Right lobe of liver (tissue), 6 donors: ENCODE measurements at regions not wholly inside any gene's neighbourhood (a gene's known extent, or its start where the extent isn't known, plus 50 kb on each side); places are given as distances from the start of the nearest gene placed in this dataset.

Experiments used
- ATAC-seq, 4 donors: fragments of 200-7000 bp; cut with Tn5 transposase; one replicate each; pipeline ENCODE4 v1.9.1; 2020; ENCODE audit warnings: mild to moderate bottlenecking in 4 of 4, moderate library complexity in 4 of 4
- DNase-seq, 3 donors: peaks; one replicate each; pipeline ENCODE4 v3.0.0-alpha.2; 2020
- H3K27ac ChIP-seq, 3 donors: fragments of 200-600 bp; one replicate each; pipeline ENCODE4 v1.8.0; 2022
- H3K27me3 ChIP-seq, 2 donors: fragments of 200-600 bp; one replicate each; pipeline ENCODE4 v1.8.0; 2022
- H3K36me3 ChIP-seq, 4 donors: fragments of 200-600 bp; sonication (generic) in 1 of 4; one replicate each; pipeline versions ENCODE4 v1.5.1 to v1.8.0; 2017 to 2022; ENCODE audit warnings: control low read depth in 1 of 4
- H3K4me1 ChIP-seq, 4 donors: fragments of 200-600 bp; sonication (generic) in 1 of 4; one replicate each; pipeline versions ENCODE4 v1.5.1 to v1.8.0; 2017 to 2022; ENCODE audit warnings: control low read depth in 1 of 4
- H3K4me3 ChIP-seq, 3 donors: fragments of 200-600 bp; one replicate each; pipeline ENCODE4 v1.8.0; 2022
- H3K9me3 ChIP-seq, 4 donors: fragments of 200-600 bp; sonication (generic) in 1 of 4; one replicate each; pipeline versions ENCODE4 v1.5.1 to v1.8.0; 2017 to 2022; ENCODE audit warnings: control low read depth in 1 of 4
- POLR2A ChIP-seq: fragments of 450-650 bp; IDR thresholded peaks from one replicate; pipeline ENCODE4 v1.6.1; 2017; ENCODE audit warnings: antibody characterized with exemption, mild to moderate bottlenecking
- WGBS: methylation state at CpG from one replicate; pipeline ENCODE4 v1.1.6; 2018; ENCODE audit warnings: low coverage, low lambda C conversion rate; ENCODE audit not compliant: insufficient coverage; ENCODE audit errors: missing lambda C conversion rate; 5-methylcytosine and 5-hydroxymethylcytosine counted together
- intact Hi-C, 2 donors: fragments of 100-400 bp; cut with DNase I; formaldehyde crosslinking; loops; one replicate each; pipeline versions ENCODE4 v1.11.2 to v1.14.1; 2022
- TF ChIP-seq, protein P1 (sequence below), 4 donors: fragments of 200-600 bp in 3 of 4; fragments of 450-650 bp in 1 of 4; IDR thresholded peaks; one replicate each; pipeline versions ENCODE4 v1.5.1 to v1.8.0; 2016 to 2022; ENCODE audit warnings: antibody characterized with exemption in 4 of 4, mild to moderate bottlenecking in 2 of 4
- donor health status: DM: no; HTN: yes; CAD: no.
- donor health status: DM: no; HTN: no; CAD: no.
- donor health status: DM: no; HTN: no; CAD: no.
- donor health status: DM: no; HTN: yes; CAD: no.
- donor health status: DM: no; HTN: yes; CAD: no.

DNA sequence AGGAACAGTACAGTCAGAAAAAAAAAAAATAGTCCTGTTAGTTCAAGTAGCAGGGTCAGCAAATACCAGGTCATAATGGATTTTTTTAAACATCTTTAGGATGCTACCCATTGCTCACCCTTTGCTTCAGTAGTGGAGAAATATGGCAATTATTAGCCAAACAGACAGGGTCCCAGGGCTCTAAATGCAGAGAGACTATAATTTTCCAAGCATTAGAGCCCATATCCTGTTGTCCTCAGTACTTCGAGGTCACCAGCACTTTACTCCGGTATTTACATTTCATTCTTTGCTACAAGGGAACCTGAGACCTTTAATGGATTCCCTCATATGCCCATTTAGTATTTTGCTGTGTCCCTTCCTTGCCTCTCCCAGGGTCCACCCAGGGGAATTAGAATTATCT is 1562.9 kb upstream of the TENM3 start:
- ATAC-seq: no peak
- intact Hi-C loops: no loop called here
- H3K27ac ChIP-seq: no peak overlapping the region
- no peaks in the 10 kb centered on the region for H3K27me3 ChIP-seq
- TF ChIP-seq, protein P1, sequence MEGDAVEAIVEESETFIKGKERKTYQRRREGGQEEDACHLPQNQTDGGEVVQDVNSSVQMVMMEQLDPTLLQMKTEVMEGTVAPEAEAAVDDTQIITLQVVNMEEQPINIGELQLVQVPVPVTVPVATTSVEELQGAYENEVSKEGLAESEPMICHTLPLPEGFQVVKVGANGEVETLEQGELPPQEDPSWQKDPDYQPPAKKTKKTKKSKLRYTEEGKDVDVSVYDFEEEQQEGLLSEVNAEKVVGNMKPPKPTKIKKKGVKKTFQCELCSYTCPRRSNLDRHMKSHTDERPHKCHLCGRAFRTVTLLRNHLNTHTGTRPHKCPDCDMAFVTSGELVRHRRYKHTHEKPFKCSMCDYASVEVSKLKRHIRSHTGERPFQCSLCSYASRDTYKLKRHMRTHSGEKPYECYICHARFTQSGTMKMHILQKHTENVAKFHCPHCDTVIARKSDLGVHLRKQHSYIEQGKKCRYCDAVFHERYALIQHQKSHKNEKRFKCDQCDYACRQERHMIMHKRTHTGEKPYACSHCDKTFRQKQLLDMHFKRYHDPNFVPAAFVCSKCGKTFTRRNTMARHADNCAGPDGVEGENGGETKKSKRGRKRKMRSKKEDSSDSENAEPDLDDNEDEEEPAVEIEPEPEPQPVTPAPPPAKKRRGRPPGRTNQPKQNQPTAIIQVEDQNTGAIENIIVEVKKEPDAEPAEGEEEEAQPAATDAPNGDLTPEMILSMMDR (IDR thresholded peaks at IDR 0.05): no peak
- no peak for TF ChIP-seq POLR2A
- WGBS: 55% methylated on average over 2 of the region's 2 CpGs
- no peak overlapping the region for H3K4me3 ChIP-seq
- no peaks in the 10 kb centered on the region for H3K9me3 ChIP-seq
- no peaks in the 10 kb centered on the region for H3K36me3 ChIP-seq
- DNase-seq: no peak
- no peaks in the 10 kb centered on the region for H3K4me1 ChIP-seq

DNA sequence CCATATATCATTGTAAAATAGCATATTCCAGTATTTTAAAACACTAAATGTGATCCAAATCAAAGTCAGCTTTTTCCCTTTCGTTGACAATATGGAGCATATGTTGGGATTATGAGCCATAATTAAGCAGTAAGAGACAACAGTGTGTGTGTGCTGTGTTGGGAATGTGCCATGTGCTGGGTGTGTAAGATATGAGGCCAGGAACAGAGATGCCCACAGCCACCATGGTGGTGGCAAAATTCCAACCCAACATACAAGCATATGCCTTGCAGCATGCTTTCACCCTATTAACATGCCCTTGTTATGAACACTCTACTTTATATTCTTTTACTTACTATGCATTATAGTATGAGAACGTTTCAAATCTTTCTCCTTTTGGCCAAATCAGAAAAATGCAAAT is 1560.4 kb upstream of the TENM3 start:
- DNase-seq: no peak
- 13% methylated on average over 2 of the region's 2 CpGs for WGBS
- Histone ChIP-seq H3K27me3 (no peaks in the 10 kb centered on the region), H3K9me3 (no peaks in the 10 kb centered on the region), H3K4me1 (no peaks in the 10 kb centered on the region), H3K4me3 (no peak overlapping the region), H3K27ac (no peak overlapping the region), H3K36me3 (no peaks in the 10 kb centered on the region)
- TF ChIP-seq POLR2A: no peak
- TF ChIP-seq, protein P1 (IDR thresholded peaks at IDR 0.05): no peak
- intact Hi-C loops: no loop called here
- ATAC-seq: no peak

DNA sequence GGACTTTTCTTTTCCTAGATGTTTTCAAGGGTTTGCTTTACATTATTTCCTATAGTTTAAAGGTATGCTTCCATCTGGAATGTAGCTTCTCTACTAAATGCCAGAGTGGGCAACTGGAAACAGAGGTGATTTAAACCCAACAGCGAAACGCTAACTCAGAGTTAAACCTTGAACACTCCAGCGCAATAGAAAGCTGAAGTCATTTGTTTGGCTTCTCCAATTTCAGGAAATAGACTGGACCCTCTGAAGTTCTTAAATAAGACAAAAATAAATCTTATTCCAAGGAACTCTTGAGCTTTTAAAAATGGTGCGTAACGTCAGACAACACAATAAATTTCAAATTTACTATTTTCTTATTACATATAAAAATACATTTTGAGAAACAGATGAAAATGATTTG is 1560.0 kb upstream of the TENM3 start:
- Histone ChIP-seq H3K36me3 (no peaks in the 10 kb centered on the region), H3K4me3 (no peak overlapping the region), H3K9me3 (no peaks in the 10 kb centered on the region), H3K4me1 (no peaks in the 10 kb centered on the region), H3K27me3 (no peaks in the 10 kb centered on the region), H3K27ac (no peak overlapping the region)
- 63% methylated on average over 5 of the region's 5 CpGs for WGBS
- TF ChIP-seq POLR2A: no peak
- TF ChIP-seq, protein P1 (IDR thresholded peaks at IDR 0.05): no peak
- DNase-seq: no peak
- ATAC-seq: no peak
- intact Hi-C loops: no loop called here

DNA sequence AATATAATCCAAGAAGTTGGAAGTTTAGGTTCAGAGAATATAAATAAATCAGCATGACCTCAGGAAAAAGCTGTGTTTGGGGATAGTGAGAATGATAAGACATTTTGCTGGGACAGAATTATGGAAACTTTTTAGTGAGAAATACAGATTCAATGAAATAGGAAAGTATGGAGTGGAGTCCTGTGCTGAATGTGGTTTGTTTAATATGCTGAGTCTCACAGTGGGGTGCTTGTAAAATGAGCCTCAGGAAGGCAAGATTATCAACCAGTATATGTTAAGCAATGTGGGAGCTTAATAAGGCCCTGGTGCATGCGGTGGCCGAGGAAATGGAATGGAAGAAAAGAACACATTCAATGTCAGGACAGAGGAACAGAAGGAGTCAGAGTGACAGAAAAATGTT is 1554.7 kb upstream of the TENM3 start:
- 58% methylated on average over 2 of the region's 2 CpGs for WGBS
- no peak for ATAC-seq

More for the DNA sequence above, 1554.7 kb upstream of the TENM3 start:
- no peak for DNase-seq
- H3K27me3 ChIP-seq: no peaks in the 10 kb centered on the region
- H3K27ac ChIP-seq: no peak overlapping the region
- intact Hi-C loops: no loop called here
- H3K9me3 ChIP-seq: no peaks in the 10 kb centered on the region
- no peaks in the 10 kb centered on the region for H3K36me3 ChIP-seq
- no peaks in the 10 kb centered on the region for H3K4me1 ChIP-seq
- H3K4me3 ChIP-seq: no peak overlapping the region
- TF ChIP-seq, protein P1 (IDR thresholded peaks at IDR 0.05): no peak
- TF ChIP-seq POLR2A: no peak
